H1 (cell line): ENCODE measurements at regions not wholly inside any gene's neighbourhood (a gene's known extent, or its start where the extent isn't known, plus 50 kb on each side); places are given as distances from the start of the nearest gene placed in this dataset.

ENCODE experiments used
- CHD7 ChIP-seq: fragments of 300-600 bp; sonication (generic); IDR thresholded peaks from 2 replicates; pipeline ENCODE4 v1.7.1; 2012; ENCODE audit warnings: low read length, moderate library complexity, mild to moderate bottlenecking, inconsistent platforms; ENCODE audit not compliant: insufficient replicate concordance

- TF ChIP-seq CHD7, result no peak
These were observed 870.9 kb downstream of the GBE1 start (continued) for GRCh38 chr3:80890571-80890970.
